Type B pancreatic cell (in vitro differentiated cells): ENCODE measurements at regions not wholly inside any gene's neighbourhood (a gene's known extent, or its start where the extent isn't known, plus 50 kb on each side); places are given as distances from the start of the nearest gene placed in this dataset.

ENCODE experiments used
- DNase-seq: peaks from one replicate; pipeline ENCODE4 v3.0.0; 2021; ENCODE audit warnings: mixed read lengths; ENCODE audit not compliant: unreplicated experiment; ENCODE audit errors: extremely low spot score
- H3K27ac Mint-ChIP-seq: 2 replicates; pipeline ENCODE4 v1.8.0; 2021; ENCODE audit warnings: mild to moderate bottlenecking, mixed read lengths
- H3K27me3 Mint-ChIP-seq: 2 replicates; pipeline ENCODE4 v1.8.0; 2021; ENCODE audit warnings: mixed read lengths
- H3K36me3 Mint-ChIP-seq: 2 replicates; pipeline ENCODE4 v1.8.0; 2021; ENCODE audit warnings: mixed read lengths
- H3K4me1 Mint-ChIP-seq: one replicate; pipeline ENCODE4 v1.8.0; 2021; ENCODE audit warnings: mixed read lengths; ENCODE audit not compliant: unreplicated experiment
- H3K4me3 Mint-ChIP-seq: 2 replicates; pipeline ENCODE4 v1.8.0; 2021; ENCODE audit warnings: mild to moderate bottlenecking, mixed read lengths
- H3K9me3 Mint-ChIP-seq: 2 replicates; pipeline ENCODE4 v1.8.0; 2021; ENCODE audit warnings: mixed read lengths
- TF ChIP-seq, protein P1 (sequence below): fragments of 200-600 bp; sonication (generic); conservative IDR thresholded peaks from 2 replicates; pipeline ENCODE4 v1.5.0; 2021; ENCODE audit warnings: antibody characterized with exemption, mild to moderate bottlenecking

GRCh38 chr5:163772644-163773043 is 267.2 kb downstream of the MAT2B start:
- H3K27me3 Mint-ChIP-seq, result peaks cover 7% of the 10 kb centered on the region
- H3K4me1 Mint-ChIP-seq, result peaks cover 5% of the 10 kb centered on the region
- no peaks in the 10 kb centered on the region for H3K36me3 Mint-ChIP-seq
- no peak for DNase-seq
- no peaks in the 10 kb centered on the region for H3K9me3 Mint-ChIP-seq
- no peak overlapping the region for H3K4me3 Mint-ChIP-seq
- H3K27ac Mint-ChIP-seq, result no peak overlapping the region
- TF ChIP-seq, protein P1, sequence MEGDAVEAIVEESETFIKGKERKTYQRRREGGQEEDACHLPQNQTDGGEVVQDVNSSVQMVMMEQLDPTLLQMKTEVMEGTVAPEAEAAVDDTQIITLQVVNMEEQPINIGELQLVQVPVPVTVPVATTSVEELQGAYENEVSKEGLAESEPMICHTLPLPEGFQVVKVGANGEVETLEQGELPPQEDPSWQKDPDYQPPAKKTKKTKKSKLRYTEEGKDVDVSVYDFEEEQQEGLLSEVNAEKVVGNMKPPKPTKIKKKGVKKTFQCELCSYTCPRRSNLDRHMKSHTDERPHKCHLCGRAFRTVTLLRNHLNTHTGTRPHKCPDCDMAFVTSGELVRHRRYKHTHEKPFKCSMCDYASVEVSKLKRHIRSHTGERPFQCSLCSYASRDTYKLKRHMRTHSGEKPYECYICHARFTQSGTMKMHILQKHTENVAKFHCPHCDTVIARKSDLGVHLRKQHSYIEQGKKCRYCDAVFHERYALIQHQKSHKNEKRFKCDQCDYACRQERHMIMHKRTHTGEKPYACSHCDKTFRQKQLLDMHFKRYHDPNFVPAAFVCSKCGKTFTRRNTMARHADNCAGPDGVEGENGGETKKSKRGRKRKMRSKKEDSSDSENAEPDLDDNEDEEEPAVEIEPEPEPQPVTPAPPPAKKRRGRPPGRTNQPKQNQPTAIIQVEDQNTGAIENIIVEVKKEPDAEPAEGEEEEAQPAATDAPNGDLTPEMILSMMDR, result no peak

DNA sequence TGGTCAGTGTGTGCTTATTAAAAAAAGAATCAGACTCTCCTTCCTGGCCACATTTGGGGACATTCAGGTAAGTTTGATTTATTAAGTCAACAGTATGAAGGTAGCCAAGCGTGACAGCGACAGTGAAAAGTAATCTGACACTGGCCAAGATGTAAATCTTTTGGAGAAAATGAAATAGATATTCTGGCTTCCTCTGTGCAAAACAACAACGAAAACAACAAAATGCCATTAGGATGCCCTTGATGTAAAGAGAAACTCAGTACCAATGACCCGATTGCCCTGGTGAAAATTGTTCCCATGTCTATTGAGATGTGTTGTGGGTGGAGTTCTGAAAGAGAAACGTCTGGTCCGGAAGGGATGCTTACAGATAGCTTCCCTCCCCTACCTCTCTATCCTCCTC is 267.8 kb downstream of the MAT2B start:
- H3K27ac Mint-ChIP-seq, result no peak overlapping the region
- H3K4me3 Mint-ChIP-seq, result no peak overlapping the region
- peaks cover 7% of the 10 kb centered on the region for H3K27me3 Mint-ChIP-seq
- H3K9me3 Mint-ChIP-seq, result no peaks in the 10 kb centered on the region
- peaks cover 5% of the 10 kb centered on the region for H3K4me1 Mint-ChIP-seq
- DNase-seq, result no peak
- no peaks in the 10 kb centered on the region for H3K36me3 Mint-ChIP-seq
- TF ChIP-seq, protein P1, result no peak

GRCh38 chr5:163789870-163790269 is 284.5 kb downstream of the MAT2B start:
- no peaks in the 10 kb centered on the region for H3K36me3 Mint-ChIP-seq
- no peak overlapping the region for H3K27ac Mint-ChIP-seq
- peaks cover 12% of the 10 kb centered on the region for H3K9me3 Mint-ChIP-seq

GRCh38 chr5:163790497-163790896 is 285.1 kb downstream of the MAT2B start:
- no peak overlapping the region for H3K4me3 Mint-ChIP-seq
- H3K27ac Mint-ChIP-seq, result no peak overlapping the region
- peaks cover 12% of the 10 kb centered on the region for H3K9me3 Mint-ChIP-seq
- TF ChIP-seq, protein P1, result no peak
- no peak for DNase-seq
- no peaks in the 10 kb centered on the region for H3K27me3 Mint-ChIP-seq
- H3K4me1 Mint-ChIP-seq, result no peaks in the 10 kb centered on the region
- H3K36me3 Mint-ChIP-seq, result no peaks in the 10 kb centered on the region

More at GRCh38 chr5:163789870-163790269, 284.5 kb downstream of the MAT2B start:
- H3K4me1 Mint-ChIP-seq, result no peaks in the 10 kb centered on the region
- TF ChIP-seq, protein P1, result no peak
- H3K4me3 Mint-ChIP-seq, result no peak overlapping the region
- DNase-seq, result no peak
- no peaks in the 10 kb centered on the region for H3K27me3 Mint-ChIP-seq

DNA sequence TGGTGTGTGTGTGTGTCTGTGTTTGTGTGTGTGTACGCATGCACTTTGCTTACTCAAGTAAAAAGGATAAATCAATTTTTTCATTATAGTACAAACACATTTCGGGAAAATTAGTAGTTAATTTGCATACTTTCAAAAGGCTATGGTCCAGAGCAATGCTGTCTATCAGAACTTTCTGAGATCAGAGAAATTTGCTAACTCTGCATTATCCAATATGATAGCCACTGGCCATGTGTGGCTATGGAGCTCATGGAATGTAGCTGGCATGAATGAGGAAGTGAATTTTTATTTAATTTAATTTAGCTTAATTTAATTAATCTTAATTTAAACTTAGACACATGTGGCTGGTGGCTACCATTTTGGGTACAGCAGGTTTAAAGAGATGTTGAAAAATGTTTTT is 289.6 kb downstream of the MAT2B start:
- Mint-ChIP-seq H3K4me1 (no peaks in the 10 kb centered on the region), H3K27ac (no peak overlapping the region), H3K27me3 (no peaks in the 10 kb centered on the region), H3K9me3 (no peaks in the 10 kb centered on the region), H3K4me3 (no peak overlapping the region), H3K36me3 (no peaks in the 10 kb centered on the region)
- TF ChIP-seq, protein P1, result no peak
- DNase-seq, result no peak

- H3K27ac Mint-ChIP-seq, result no peak overlapping the region
- DNase-seq, result no peak
- no peak overlapping the region for H3K4me3 Mint-ChIP-seq
- H3K4me1 Mint-ChIP-seq, result no peaks in the 10 kb centered on the region
- TF ChIP-seq, protein P1, result no peak
- H3K27me3 Mint-ChIP-seq, result no peaks in the 10 kb centered on the region
- no peaks in the 10 kb centered on the region for H3K36me3 Mint-ChIP-seq
- no peaks in the 10 kb centered on the region for H3K9me3 Mint-ChIP-seq
Measured at GRCh38 chr5:163807781-163808180, 302.4 kb downstream of the MAT2B start.
